K562 (cell line): ENCODE measurements at regions not wholly inside any gene's neighbourhood (a gene's known extent, or its start where the extent isn't known, plus 50 kb on each side); places are given as distances from the start of the nearest gene placed in this dataset.

Experiments used
- ATAC-seq: fragments of 200-7000 bp; cut with Tn5 transposase; 3 replicates; pipeline ENCODE4 v1.9.1; 2020; ENCODE audit warnings: moderate library complexity
- BruUV-seq: library from RNA; stranded (reverse); fragments of 400-500 nt; replicated peaks from 2 replicates; lab custom pipeline; 2021; lab: Mats Ljungman, UMichigan
- CTCF ChIA-PET: fragments of 300-600 bp; formaldehyde crosslinking; extraction: SDS; loops from one replicate; lab custom pipeline; 2021; ENCODE audit warnings: low intra/inter-chr PET ratio; lab: Yijun Ruan, JAX
- POLR2A ChIA-PET: fragments of 300-600, 350-650 bp; sonication (Branson Sonifier 250); formaldehyde crosslinking; extraction: SDS; loops from one replicate; lab custom pipeline; 2021; ENCODE audit warnings: antibody characterized with exemption, inconsistent platforms; lab: Yijun Ruan, JAX
- DNase-seq, 4 experiments: peaks; one replicate each; pipeline versions ENCODE4 v3.0.0 to v3.0.0-alpha.2; 2011 to 2018; ENCODE audit warnings: low spot score in 3 of 4, mixed read lengths in 3 of 4; ENCODE audit errors: extremely low read depth in 1 of 4
- FAIRE-seq: peaks from 2 replicates; lab custom pipeline; 2011; peaks lifted over from hg19 to GRCh38; lab: Jason Lieb, UNC
- H2AFZ ChIP-seq: 2 replicates; pipeline ENCODE4 v1.6.0; 2011; ENCODE audit warnings: low read depth, low read length, control low read depth, inconsistent platforms
- H3K27ac ChIP-seq: fragments of 200-600 bp; 3 replicates; pipeline ENCODE4 v1.8.0; 2011; ENCODE audit warnings: low read depth, mild to moderate bottlenecking, control low read depth, inconsistent platforms, low read length, moderate library complexity, mixed read lengths; ENCODE audit errors: extremely low read depth
- H3K27me3 ChIP-seq, 2 experiments: fragments of 300-600 bp in 1 of 2; 2 replicates in 1 of 2; 3 replicates in 1 of 2; pipeline versions ENCODE4 v1.6.0 to v1.8.0; 2011; ENCODE audit warnings: inconsistent platforms in 2 of 2, low read length in 2 of 2, mild to moderate bottlenecking in 1 of 2, mixed read lengths in 1 of 2, moderate library complexity in 1 of 2; ENCODE audit not compliant: control insufficient read depth in 2 of 2, insufficient read depth in 2 of 2
- H3K36me3 ChIP-seq: fragments of 300-600 bp; 3 replicates; pipeline ENCODE4 v1.8.0; 2011; ENCODE audit warnings: mild to moderate bottlenecking, low read length, inconsistent platforms; ENCODE audit not compliant: control insufficient read depth, insufficient read depth
- H3K4me1 ChIP-seq, 2 experiments: fragments of 200-600 bp in 1 of 2; replicated peaks in 1 of 2; 2 replicates in 1 of 2; 3 replicates in 1 of 2; pipeline versions ENCODE4 v1.5.1 to v1.8.0; 2011; ENCODE audit warnings: inconsistent platforms in 2 of 2, low read length in 2 of 2, mild to moderate bottlenecking in 1 of 2, mixed read lengths in 1 of 2, moderate library complexity in 1 of 2; ENCODE audit not compliant: control insufficient read depth in 2 of 2, insufficient read depth in 2 of 2
- H3K4me2 ChIP-seq: 2 replicates; pipeline ENCODE4 v1.6.1; 2011; ENCODE audit warnings: low read length, control low read depth, inconsistent platforms, mixed read lengths; ENCODE audit not compliant: insufficient read depth
- H3K4me3 ChIP-seq: fragments of 200-600 bp; sonication (generic), shearing (Covaris generic); 2 replicates; pipeline ENCODE4 v1.5.1; 2016; ENCODE audit warnings: control low read depth, inconsistent platforms
- H3K79me2 ChIP-seq: fragments of 200-600 bp; 3 replicates; pipeline ENCODE4 v1.8.0; 2011; ENCODE audit warnings: low read length, inconsistent platforms; ENCODE audit not compliant: control insufficient read depth, insufficient read depth
- H3K9ac ChIP-seq, 2 experiments: 2 replicates each; pipeline versions ENCODE4 v1.6.0 to v1.6.1; 2011; ENCODE audit warnings: low read depth in 2 of 2, low read length in 2 of 2, control low read depth in 1 of 2, inconsistent platforms in 1 of 2, mild to moderate bottlenecking in 1 of 2, mixed read lengths in 1 of 2; ENCODE audit not compliant: insufficient read depth in 1 of 2
- H3K9me1 ChIP-seq: one replicate; pipeline ENCODE4 v1.6.0; 2011; ENCODE audit warnings: inconsistent platforms, mild to moderate bottlenecking, low read length, moderate library complexity; ENCODE audit not compliant: control insufficient read depth, insufficient read depth
- H3K9me3 ChIP-seq: replicated peaks from 2 replicates; pipeline ENCODE4 v1.5.1; 2011; ENCODE audit warnings: low read depth, low read length, inconsistent platforms; ENCODE audit not compliant: control insufficient read depth, insufficient read depth
- H4K20me1 ChIP-seq: replicated peaks from 2 replicates; pipeline ENCODE4 v1.6.1; 2011; ENCODE audit warnings: low read length, inconsistent platforms, mixed read lengths; ENCODE audit not compliant: control insufficient read depth, insufficient read depth
- ATF1 ChIP-seq, 2 experiments: fragments of 450-650 bp in 1 of 2; IDR thresholded peaks; 2 replicates each; pipeline ENCODE4 v1.6.1; 2016; ENCODE audit warnings: missing compliant biosample characterization in 1 of 2, missing genetic modification characterization in 1 of 2
- BCOR ChIP-seq: fragments of 450-650 bp; IDR thresholded peaks from 2 replicates; pipeline ENCODE4 v1.6.1; 2016
- CHD2 ChIP-seq: IDR thresholded peaks from 2 replicates; pipeline ENCODE4 v1.6.1; 2011; ENCODE audit warnings: low read depth, low read length
- DEAF1 ChIP-seq: fragments of 450-650 bp; formaldehyde crosslinking; IDR thresholded peaks from 2 replicates; pipeline ENCODE4 v1.4.0; 2020; ENCODE audit warnings: mild to moderate bottlenecking, moderate library complexity
- ELF4 ChIP-seq: fragments of 450-650 bp; formaldehyde crosslinking; IDR thresholded peaks from 2 replicates; pipeline ENCODE4 v1.4.0; 2022; ENCODE audit warnings: missing genetic modification characterization
- HMGXB4 ChIP-seq: sonication (generic); formaldehyde crosslinking; IDR thresholded peaks from 2 replicates; pipeline ENCODE4 v1.8.1; 2023; ENCODE audit warnings: mild to moderate bottlenecking, missing genetic modification reagents
- JUNB ChIP-seq: fragments of 450-650 bp; formaldehyde crosslinking; conservative IDR thresholded peaks from 2 replicates; pipeline ENCODE4 v1.4.0; 2020; ENCODE audit warnings: mild to moderate bottlenecking
- KAT8 ChIP-seq: fragments of 450-650 bp; IDR thresholded peaks from 2 replicates; pipeline ENCODE4 v1.6.1; 2016; ENCODE audit warnings: low read depth, mild to moderate bottlenecking
- NFIC ChIP-seq: fragments of 450-650 bp; IDR thresholded peaks from 2 replicates; pipeline ENCODE4 v1.6.1; 2017; ENCODE audit warnings: mild to moderate bottlenecking, inconsistent platforms
- RUNX1 ChIP-seq: sonication (generic); IDR thresholded peaks from 2 replicates; pipeline ENCODE4 v1.6.1; 2016; ENCODE audit warnings: antibody characterized with exemption, low read depth
- SIRT6 ChIP-seq: IDR thresholded peaks from one replicate; pipeline ENCODE4 v1.6.1; 2012; ENCODE audit warnings: low read depth, mild to moderate bottlenecking, control low read depth, inconsistent platforms, low read length, moderate library complexity
- SNAPC5 ChIP-seq: fragments of 250-450 bp; sonication (Bioruptor Pico); IDR thresholded peaks from 2 replicates; pipeline ENCODE4 v1.8.0; 2021; ENCODE audit warnings: moderate library complexity, mild to moderate bottlenecking, inconsistent platforms
- TRIM28 ChIP-seq: fragments of 450-650 bp; IDR thresholded peaks from 2 replicates; pipeline ENCODE4 v1.6.1; 2017
- ZBTB33 ChIP-seq: sonication (generic); formaldehyde crosslinking; IDR thresholded peaks from 2 replicates; pipeline ENCODE4 v1.8.1; 2023; ENCODE audit warnings: mild to moderate bottlenecking, missing genetic modification reagents
- ZNF175 ChIP-seq: fragments of 200-800 bp; sonication (Bioruptor generic); IDR thresholded peaks from 2 replicates; pipeline ENCODE4 v1.6.1; 2016; ENCODE audit warnings: low read depth, mild to moderate bottlenecking, missing genetic modification characterization, missing compliant biosample characterization
- ZNF3 ChIP-seq: fragments of 250-450 bp; sonication (Bioruptor Pico); IDR thresholded peaks from 2 replicates; pipeline ENCODE4 v1.5.0; 2021; ENCODE audit warnings: mild to moderate bottlenecking, moderate library complexity
- ZNF785 ChIP-seq: fragments of 250-450 bp; sonication (Bioruptor Pico); IDR thresholded peaks from 2 replicates; pipeline ENCODE4 v1.4.0; 2020; ENCODE audit warnings: mild to moderate bottlenecking
- WGBS: fragments of 100-300 bp; shearing (Covaris generic); methylation state at CpG from one replicate; pipeline ENCODE4 v1.1.6; 2016; ENCODE audit warnings: low coverage, mixed read lengths; ENCODE audit not compliant: insufficient coverage; ENCODE audit errors: missing lambda C conversion rate; 5-methylcytosine and 5-hydroxymethylcytosine counted together
- in situ Hi-C: fragments of 300-500 bp; cut with MboI; formaldehyde crosslinking; loops from 4 replicates; pipeline ENCODE4 v1.15.0; 2018; ENCODE audit warnings: inconsistent platforms, mixed read lengths
- intact Hi-C: fragments of 100-400 bp; cut with micrococcal nuclease; formaldehyde crosslinking; loops from 2 replicates; pipeline ENCODE4 v1.14.2; 2022

GRCh38 chr4:151955721-151956380, 195.0 kb upstream of the GATB start (continued):
- no peak for TF ChIP-seq TRIM28
- no peak for TF ChIP-seq JUNB (CRISPR knock-in tag)
- no peak for TF ChIP-seq ZNF3 (CRISPR knock-in tag)
- TF ChIP-seq ZBTB33 (CRISPR knock-in tag), result no peak
- no peak for TF ChIP-seq NFIC
- TF ChIP-seq BCOR, result no peak
- TF ChIP-seq RUNX1, result no peak

- no peaks in the 10 kb centered on the region; a peak in 1 of 5 replicates for H3K27me3 ChIP-seq
- BruUV-seq, result no TSS peak
- FAIRE-seq, result no peak
- H3K27ac ChIP-seq, result no peak overlapping the region
- DNase-seq, result no peak
- no peak overlapping the region for H2AFZ ChIP-seq
- no peaks in the 10 kb centered on the region for H3K36me3 ChIP-seq
- no peaks in the 10 kb centered on the region for H3K79me2 ChIP-seq
- no peak overlapping the region for H3K4me3 ChIP-seq
- ChIA-PET POLR2A (interaction anchor here (0.8 kb wide), 1 partner anchor 22 kb away, joined by 4 read pairs; no protein-coding TSS in a partner anchor), CTCF (no interaction called here)
- no peaks in the 10 kb centered on the region for H3K4me1 ChIP-seq
- H3K9ac ChIP-seq, result no peak overlapping the region
- intact Hi-C loops, result no loop called here
- H3K4me2 ChIP-seq, result no peak overlapping the region
- H4K20me1 ChIP-seq, result no peaks in the 10 kb centered on the region
- no peaks in the 10 kb centered on the region for H3K9me1 ChIP-seq
- H3K9me3 ChIP-seq, result no peaks in the 10 kb centered on the region
- no peak for ATAC-seq
- in situ Hi-C loops, result no loop called here
- 0% methylated on average over 6 of the region's 6 CpGs for WGBS
- TF ChIP-seq ZNF785, result no peak
- no peak for TF ChIP-seq DEAF1 (CRISPR knock-in tag)
- TF ChIP-seq CHD2, result no peak
- TF ChIP-seq SNAPC5 (CRISPR knock-in tag), result no peak
- TF ChIP-seq HMGXB4 (CRISPR knock-in tag), result no peak
- TF ChIP-seq SIRT6, result no peak
- no peak for TF ChIP-seq ELF4 (CRISPR knock-in tag)
- no peak for TF ChIP-seq ZNF175 (CRISPR knock-in tag)
- no peak for TF ChIP-seq ATF1 (CRISPR knock-in tag; IDR thresholded peaks at IDR 0.05)
- TF ChIP-seq ATF1 (tag; IDR thresholded peaks at IDR 0.05), result no peak
- no peak for TF ChIP-seq JUNB (CRISPR knock-in tag)
- no peak for TF ChIP-seq KAT8
Observed at GRCh38 chr4:151953795-151954372, 193.1 kb upstream of the GATB start.
